Endodermal cell (in vitro differentiated cells): ENCODE measurements at regions not wholly inside any gene's neighbourhood (a gene's known extent, or its start where the extent isn't known, plus 50 kb on each side); places are given as distances from the start of the nearest gene placed in this dataset.

Experiments
- DNase-seq: peaks from one replicate; pipeline ENCODE4 v3.0.0-alpha.2; 2017
- H3K27ac ChIP-seq: 2 replicates; pipeline ENCODE4 v1.5.1; 2013; ENCODE audit warnings: mild to moderate bottlenecking, low read depth, low read length, moderate library complexity
- H3K27me3 ChIP-seq: 2 replicates; pipeline ENCODE4 v1.6.1; 2013; ENCODE audit warnings: mild to moderate bottlenecking, low read length, moderate library complexity; ENCODE audit not compliant: insufficient read depth, control insufficient read depth, poor library complexity, severe bottlenecking
- H3K36me3 ChIP-seq: 2 replicates; pipeline ENCODE4 v1.7.0; 2013; ENCODE audit warnings: mild to moderate bottlenecking, low read length, moderate library complexity; ENCODE audit not compliant: control insufficient read depth, insufficient read depth
- H3K4me1 ChIP-seq: one replicate; pipeline ENCODE4 v1.7.0; 2013; ENCODE audit warnings: low read length; ENCODE audit not compliant: control insufficient read depth, insufficient read depth
- H3K4me3 ChIP-seq: 2 replicates; pipeline ENCODE4 v1.5.1; 2013; ENCODE audit warnings: mild to moderate bottlenecking, low read length, moderate library complexity
- H3K9ac ChIP-seq: 2 replicates; pipeline ENCODE4 v1.6.1; 2013; ENCODE audit warnings: mild to moderate bottlenecking, low read length, moderate library complexity; ENCODE audit not compliant: poor library complexity, severe bottlenecking; ENCODE audit errors: extremely low read depth
- H3K9me3 ChIP-seq: 2 replicates; pipeline ENCODE4 v1.6.1; 2013; ENCODE audit warnings: mild to moderate bottlenecking, low read length, moderate library complexity; ENCODE audit not compliant: control insufficient read depth
- H3K27ac Mint-ChIP-seq: 2 replicates; pipeline ENCODE4 v1.8.0; 2020; ENCODE audit warnings: mixed read lengths
- H3K27me3 Mint-ChIP-seq: 2 replicates; pipeline ENCODE4 v1.8.0; 2021; ENCODE audit warnings: mild to moderate bottlenecking, mixed read lengths; ENCODE audit not compliant: insufficient read depth
- H3K36me3 Mint-ChIP-seq: 2 replicates; pipeline ENCODE4 v1.8.0; 2020; ENCODE audit warnings: low read depth, mixed read lengths
- H3K4me1 Mint-ChIP-seq: 2 replicates; pipeline ENCODE4 v1.8.0; 2020; ENCODE audit warnings: mixed read lengths
- H3K4me3 Mint-ChIP-seq: 2 replicates; pipeline ENCODE4 v1.8.0; 2020; ENCODE audit warnings: mild to moderate bottlenecking, moderate library complexity, mixed read lengths
- H3K9me3 Mint-ChIP-seq: 2 replicates; pipeline ENCODE4 v1.8.0; 2020; ENCODE audit warnings: mild to moderate bottlenecking, mixed read lengths
- WGBS, 2 experiments: methylation state at CpG; one replicate each; pipeline versions ENCODE4 v1.1.5 to v1.1.7; 2013; ENCODE audit warnings: missing lambda C conversion rate in 2 of 2, mixed read lengths in 1 of 2; ENCODE audit not compliant: insufficient coverage in 1 of 2, insufficient read length in 1 of 2; 5-methylcytosine and 5-hydroxymethylcytosine counted together
- TF ChIP-seq, protein P1 (sequence below): fragments of 200-600 bp; sonication (generic); conservative IDR thresholded peaks from 2 replicates; pipeline ENCODE4 v1.5.0; 2021; ENCODE audit warnings: antibody characterized with exemption, mild to moderate bottlenecking

DNA sequence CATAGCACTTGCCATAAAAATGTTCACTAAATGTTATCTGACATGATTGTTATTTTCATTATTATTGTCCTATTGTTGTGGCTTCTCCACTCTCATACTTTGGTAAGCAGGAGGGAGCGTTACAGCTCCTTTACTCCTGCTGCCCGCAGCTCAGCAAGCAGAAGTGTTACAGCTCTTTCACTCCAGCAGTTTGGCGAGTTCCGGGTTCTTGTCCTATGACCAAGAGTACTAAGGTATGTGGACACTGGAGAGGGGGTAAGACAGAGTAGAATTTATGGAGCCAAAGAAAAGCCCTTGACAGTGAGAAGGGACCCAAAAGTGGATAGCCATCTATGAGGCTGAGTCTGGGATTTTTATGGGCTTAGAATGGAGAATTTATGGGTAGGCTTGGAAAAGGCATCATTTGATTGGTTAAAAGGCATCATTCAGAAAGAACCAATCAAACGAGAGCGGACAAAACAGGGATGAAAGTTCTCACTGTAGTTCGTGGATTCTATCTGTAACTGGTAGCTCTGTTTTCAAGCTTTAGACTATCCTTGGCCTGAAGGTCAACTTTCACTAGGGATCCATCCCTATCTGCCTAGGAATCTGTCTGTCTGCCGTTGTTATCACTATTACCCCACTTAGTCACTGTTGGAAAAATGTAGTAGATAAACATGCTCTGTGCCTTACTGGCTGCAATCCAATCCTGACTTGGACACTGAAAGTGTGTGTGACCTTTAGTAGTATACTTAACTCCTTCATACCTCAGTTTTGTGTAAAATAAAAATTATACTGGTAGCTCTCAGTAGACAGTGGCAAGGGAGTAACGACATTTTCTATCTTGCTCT lies 545.6 kb upstream of the LCORL start:
- TF ChIP-seq, protein P1, sequence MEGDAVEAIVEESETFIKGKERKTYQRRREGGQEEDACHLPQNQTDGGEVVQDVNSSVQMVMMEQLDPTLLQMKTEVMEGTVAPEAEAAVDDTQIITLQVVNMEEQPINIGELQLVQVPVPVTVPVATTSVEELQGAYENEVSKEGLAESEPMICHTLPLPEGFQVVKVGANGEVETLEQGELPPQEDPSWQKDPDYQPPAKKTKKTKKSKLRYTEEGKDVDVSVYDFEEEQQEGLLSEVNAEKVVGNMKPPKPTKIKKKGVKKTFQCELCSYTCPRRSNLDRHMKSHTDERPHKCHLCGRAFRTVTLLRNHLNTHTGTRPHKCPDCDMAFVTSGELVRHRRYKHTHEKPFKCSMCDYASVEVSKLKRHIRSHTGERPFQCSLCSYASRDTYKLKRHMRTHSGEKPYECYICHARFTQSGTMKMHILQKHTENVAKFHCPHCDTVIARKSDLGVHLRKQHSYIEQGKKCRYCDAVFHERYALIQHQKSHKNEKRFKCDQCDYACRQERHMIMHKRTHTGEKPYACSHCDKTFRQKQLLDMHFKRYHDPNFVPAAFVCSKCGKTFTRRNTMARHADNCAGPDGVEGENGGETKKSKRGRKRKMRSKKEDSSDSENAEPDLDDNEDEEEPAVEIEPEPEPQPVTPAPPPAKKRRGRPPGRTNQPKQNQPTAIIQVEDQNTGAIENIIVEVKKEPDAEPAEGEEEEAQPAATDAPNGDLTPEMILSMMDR, result no peak
- Histone ChIP-seq H3K4me1 (no peaks in the 10 kb centered on the region), H3K9me3 (no peaks in the 10 kb centered on the region), H3K4me3 (no peak overlapping the region), H3K27me3 (no peaks in the 10 kb centered on the region), H3K36me3 (no peaks in the 10 kb centered on the region), H3K27ac (no peak overlapping the region), H3K9ac (no peak overlapping the region)
- Mint-ChIP-seq H3K36me3 (no peaks in the 10 kb centered on the region), H3K9me3 (no peaks in the 10 kb centered on the region), H3K4me3 (no peak overlapping the region), H3K4me1 (no peaks in the 10 kb centered on the region), H3K27ac (no peak overlapping the region), H3K27me3 (no peaks in the 10 kb centered on the region)
- no peak for DNase-seq
- WGBS, 2 experiments, result 93 to 96% methylated on average over 2 to 8 of the region's 9 CpGs

DNA sequence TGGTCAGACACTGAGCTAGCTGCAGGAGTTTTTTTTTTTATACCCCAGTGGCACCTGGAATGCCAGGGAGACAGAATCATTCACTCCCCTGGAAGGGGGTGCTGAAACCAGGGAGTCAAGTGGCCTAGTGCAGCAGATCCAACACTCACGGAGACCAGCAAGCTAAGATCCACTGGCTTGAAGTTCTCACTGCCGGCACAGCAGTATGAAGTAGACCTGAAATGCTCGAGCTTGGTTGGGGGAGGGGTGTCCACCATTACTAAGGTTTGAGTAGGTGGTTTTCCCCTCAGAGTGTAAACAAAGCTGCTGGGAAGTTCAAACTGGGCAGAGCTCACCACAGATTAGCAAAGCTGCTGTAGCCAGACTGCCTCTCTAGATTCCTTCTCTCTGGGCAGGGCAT lies 537.9 kb upstream of the LCORL start:
- Mint-ChIP-seq H3K9me3 (peaks cover 6% of the 10 kb centered on the region), H3K27me3 (no peaks in the 10 kb centered on the region), H3K27ac (no peak overlapping the region), H3K4me3 (no peak overlapping the region), H3K36me3 (no peaks in the 10 kb centered on the region), H3K4me1 (peaks cover 7% of the 10 kb centered on the region)
- no peak overlapping the region for H3K9ac ChIP-seq
- H3K4me1 ChIP-seq, result no peaks in the 10 kb centered on the region
- H3K9me3 ChIP-seq, result no peaks in the 10 kb centered on the region
- 71 to 89% methylated on average over 2 to 3 of the region's 3 CpGs for whole genome bisulfite sequencing, 2 experiments
- TF ChIP-seq, protein P1, result no peak
- no peaks in the 10 kb centered on the region for H3K36me3 ChIP-seq
- no peak overlapping the region for H3K4me3 ChIP-seq
- DNase-seq, result no peak
- H3K27me3 ChIP-seq, result no peaks in the 10 kb centered on the region
- H3K27ac ChIP-seq, result no peak overlapping the region

DNA sequence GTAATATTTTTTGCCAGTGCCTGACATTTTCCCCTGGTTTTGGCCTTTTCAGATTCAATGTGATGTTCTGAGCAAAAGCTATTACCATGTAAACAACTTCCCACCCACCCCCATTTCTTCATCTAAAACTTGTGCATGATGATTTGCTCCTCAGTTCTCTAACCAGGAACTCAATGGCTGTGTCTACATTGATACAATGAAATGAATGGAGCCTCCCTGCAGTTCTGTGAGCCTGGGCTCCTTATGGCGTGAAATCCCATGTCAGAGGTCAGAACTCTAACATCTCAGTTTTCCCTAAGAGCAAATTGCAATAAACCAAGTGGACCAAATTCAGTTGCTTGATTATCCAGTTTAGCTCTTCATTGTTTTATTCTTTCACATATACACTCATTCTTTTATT lies 534.8 kb upstream of the LCORL start:
- Histone ChIP-seq H3K36me3 (no peaks in the 10 kb centered on the region), H3K9me3 (no peaks in the 10 kb centered on the region), H3K27me3 (no peaks in the 10 kb centered on the region), H3K4me1 (no peaks in the 10 kb centered on the region), H3K4me3 (no peak overlapping the region), H3K9ac (no peak overlapping the region), H3K27ac (no peak overlapping the region)
- TF ChIP-seq, protein P1, result no peak
- Mint-ChIP-seq H3K27ac (no peak overlapping the region), H3K36me3 (no peaks in the 10 kb centered on the region), H3K4me3 (no peak overlapping the region), H3K9me3 (peaks cover 6% of the 10 kb centered on the region), H3K27me3 (no peaks in the 10 kb centered on the region), H3K4me1 (peaks cover 7% of the 10 kb centered on the region)
- 80% methylated on average over 1 of the region's 1 CpG; no CpG with 5 or more reads in 1 of the 2 experiments for WGBS, 2 experiments
- no peak for DNase-seq
